ENCODE measurements at regions not wholly inside any gene's neighbourhood (a gene's known extent, or its start where the extent isn't known, plus 50 kb on each side); places are given as distances from the start of the nearest gene placed in this dataset.

GRCh38 chr21:35900539-35900938, 159.8 kb downstream of the SETD4 start:
- Histone ChIP-seq H3K4me2 (ENCODE audit: insufficient read depth, insufficient read length, low read length) (no peak overlapping the region), H2BK20ac (ENCODE audit: low read depth, low read length, poor library complexity, severe bottlenecking) (no peak overlapping the region), H3K4me1 (ENCODE audit: insufficient read depth, low read length) (no peaks in the 10 kb centered on the region), H2BK5ac (ENCODE audit: insufficient read length, low read length) (no peak overlapping the region), H4K91ac (ENCODE audit: insufficient read length, low read depth, low read length) (no peak overlapping the region), H3K23ac (ENCODE audit: insufficient read length, low read depth, low read length) (no peak overlapping the region), H3K23me2 (ENCODE audit: insufficient read length, low read depth, low read length, poor library complexity, severe bottlenecking) (no peaks in the 10 kb centered on the region), H3K14ac (ENCODE audit: insufficient read depth, low read length) (no peak overlapping the region), H3K27me3 (ENCODE audit: insufficient read depth, low read length) (no peaks in the 10 kb centered on the region; the same call in 1 of the 2 replicates), H2AFZ (ENCODE audit: low read length) (no peak overlapping the region), H4K5ac (ENCODE audit: insufficient read length, low read depth, low read length) (no peak overlapping the region), H2BK12ac (ENCODE audit: insufficient read length, low read depth, low read length) (no peak overlapping the region), H3K9ac (ENCODE audit: extremely low read depth, insufficient read length, low read length) (no peak overlapping the region), H2BK15ac (ENCODE audit: low read depth, low read length) (no peak overlapping the region), H3K56ac (ENCODE audit: insufficient read length, low read depth, low read length) (no peak overlapping the region), H2BK120ac (ENCODE audit: low read depth, low read length, poor library complexity, severe bottlenecking) (no peak overlapping the region), H4K8ac (replicated peaks; ENCODE audit: insufficient read length, low read depth, low read length) (no peak overlapping the region), H3K79me1 (ENCODE audit: insufficient read depth, low read depth, low read length, poor library complexity, severe bottlenecking) (no peaks in the 10 kb centered on the region), H4K20me1 (ENCODE audit: control insufficient read depth, insufficient read depth, insufficient read length) (no peaks in the 10 kb centered on the region), H3K27ac (ENCODE audit: insufficient read length, low read depth, low read length) (no peak overlapping the region), H3K18ac (ENCODE audit: insufficient read length, low read depth, low read length) (no peak overlapping the region), H2AK5ac (ENCODE audit: insufficient read length, low read length) (no peak overlapping the region), H3K4ac (ENCODE audit: low read depth, low read length) (no peak overlapping the region), H3T11ph (ENCODE audit: low read length) (no peak overlapping the region), H3K9me3 (ENCODE audit: control insufficient read depth, low read depth, low read length) (no peaks in the 10 kb centered on the region), H3K79me2 (ENCODE audit: insufficient read depth, low read length) (no peaks in the 10 kb centered on the region)
- H3K27ac Mint-ChIP-seq = no peak overlapping the region; a peak in 1 of 7 replicates
- TF ChIP-seq CTCF (conservative IDR thresholded peaks at IDR 0.05) = no peak
- peaks cover 2% of the 10 kb centered on the region; the same call in 1 of the 2 replicates for H3K27me3 Mint-ChIP-seq (ENCODE audit: low read depth)
- H3K9me3 Mint-ChIP-seq = peaks cover 9 to 15% of the 10 kb centered on the region in 2 experiments; a peak in 4 of 5 replicates
- no peaks in the 10 kb centered on the region for H3K4me1 Mint-ChIP-seq
- no CpG with 5 or more reads among the region's 4 CpGs for WGBS (ENCODE audit: extremely low coverage, insufficient read length, low lambda C conversion rate)
- no peak for DNase-seq
- peaks cover 0 to 5% (median 0%) of the 10 kb centered on the region in 3 experiments; a peak in 1 of 7 replicates for H3K36me3 Mint-ChIP-seq (ENCODE audit: insufficient read depth in 1 of 3, low read depth in 3 of 3)
- H3K4me3 Mint-ChIP-seq = no peak overlapping the region

Data from H9 (cell line).